Body of pancreas (tissue), 4 donors: ENCODE measurements at regions not wholly inside any gene's neighbourhood (a gene's known extent, or its start where the extent isn't known, plus 50 kb on each side); places are given as distances from the start of the nearest gene placed in this dataset.

Experiments
- POLR2A ChIP-seq, 3 donors: fragments of 450-650 bp; IDR thresholded peaks; one replicate each; pipeline ENCODE4 v1.6.1; 2016; ENCODE audit warnings: antibody characterized with exemption in 3 of 3, mild to moderate bottlenecking in 2 of 3
- TF ChIP-seq, protein P1 (sequence below), 7 experiments: fragments of 450-650 bp in 4 of 7; fragments of 200-600 bp in 3 of 7; sonication (generic) in 3 of 7; IDR thresholded peaks; one replicate each; pipeline ENCODE4 v1.5.1; 2016 to 2019; ENCODE audit warnings: antibody characterized with exemption in 7 of 7

DNA sequence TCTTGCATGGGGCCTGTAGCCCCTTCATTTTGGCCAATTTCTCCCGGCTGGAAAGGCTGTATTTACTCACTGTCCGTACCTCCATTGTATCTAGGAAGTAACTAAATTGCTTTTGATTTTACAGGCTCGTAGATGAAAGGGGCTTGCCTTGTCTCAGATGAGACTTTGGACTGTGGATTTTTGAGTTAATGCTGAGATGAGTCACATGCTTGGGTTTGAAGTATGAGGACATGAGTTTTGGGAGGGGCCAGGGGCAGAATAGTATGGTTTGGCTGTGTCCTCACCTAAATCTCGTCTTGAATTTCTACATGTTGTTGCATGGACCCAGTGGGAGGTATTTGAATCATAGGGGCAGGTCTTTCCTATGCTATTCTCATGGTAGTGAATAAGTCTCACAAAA is 407.6 kb upstream of the NDST3 start:
- TF ChIP-seq, protein P1, sequence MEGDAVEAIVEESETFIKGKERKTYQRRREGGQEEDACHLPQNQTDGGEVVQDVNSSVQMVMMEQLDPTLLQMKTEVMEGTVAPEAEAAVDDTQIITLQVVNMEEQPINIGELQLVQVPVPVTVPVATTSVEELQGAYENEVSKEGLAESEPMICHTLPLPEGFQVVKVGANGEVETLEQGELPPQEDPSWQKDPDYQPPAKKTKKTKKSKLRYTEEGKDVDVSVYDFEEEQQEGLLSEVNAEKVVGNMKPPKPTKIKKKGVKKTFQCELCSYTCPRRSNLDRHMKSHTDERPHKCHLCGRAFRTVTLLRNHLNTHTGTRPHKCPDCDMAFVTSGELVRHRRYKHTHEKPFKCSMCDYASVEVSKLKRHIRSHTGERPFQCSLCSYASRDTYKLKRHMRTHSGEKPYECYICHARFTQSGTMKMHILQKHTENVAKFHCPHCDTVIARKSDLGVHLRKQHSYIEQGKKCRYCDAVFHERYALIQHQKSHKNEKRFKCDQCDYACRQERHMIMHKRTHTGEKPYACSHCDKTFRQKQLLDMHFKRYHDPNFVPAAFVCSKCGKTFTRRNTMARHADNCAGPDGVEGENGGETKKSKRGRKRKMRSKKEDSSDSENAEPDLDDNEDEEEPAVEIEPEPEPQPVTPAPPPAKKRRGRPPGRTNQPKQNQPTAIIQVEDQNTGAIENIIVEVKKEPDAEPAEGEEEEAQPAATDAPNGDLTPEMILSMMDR (IDR thresholded peaks at IDR 0.05) = no peak
- no peak for TF ChIP-seq POLR2A (IDR thresholded peaks at IDR 0.05)
